GM12891 (cell line): ENCODE measurements at regions not wholly inside any gene's neighbourhood (a gene's known extent, or its start where the extent isn't known, plus 50 kb on each side); places are given as distances from the start of the nearest gene placed in this dataset.

Experiments used
- PAX5 ChIP-seq: IDR thresholded peaks from 2 replicates; pipeline ENCODE4 v1.6.1; 2011; ENCODE audit warnings: low read length, moderate library complexity, mild to moderate bottlenecking; ENCODE audit not compliant: insufficient read depth, severe bottlenecking
- POLR2A ChIP-seq: IDR thresholded peaks from 2 replicates; pipeline ENCODE4 v1.6.1; 2011; ENCODE audit warnings: low read depth, low read length, control low read depth
- POLR2AphosphoS5 ChIP-seq: IDR thresholded peaks from 2 replicates; pipeline ENCODE4 v1.6.1; 2011; ENCODE audit warnings: low read depth, low read length, control low read depth
- POU2F2 ChIP-seq: IDR thresholded peaks from 2 replicates; pipeline ENCODE4 v1.6.1; 2011; ENCODE audit warnings: low read depth, mild to moderate bottlenecking, control low read depth, low read length, moderate library complexity
- SPI1 ChIP-seq: IDR thresholded peaks from 2 replicates; pipeline ENCODE4 v1.6.1; 2011; ENCODE audit warnings: low read depth, low read length, control low read depth
- TAF1 ChIP-seq: IDR thresholded peaks from 2 replicates; pipeline ENCODE4 v1.6.1; 2011; ENCODE audit warnings: low read depth, low read length, control low read depth

DNA sequence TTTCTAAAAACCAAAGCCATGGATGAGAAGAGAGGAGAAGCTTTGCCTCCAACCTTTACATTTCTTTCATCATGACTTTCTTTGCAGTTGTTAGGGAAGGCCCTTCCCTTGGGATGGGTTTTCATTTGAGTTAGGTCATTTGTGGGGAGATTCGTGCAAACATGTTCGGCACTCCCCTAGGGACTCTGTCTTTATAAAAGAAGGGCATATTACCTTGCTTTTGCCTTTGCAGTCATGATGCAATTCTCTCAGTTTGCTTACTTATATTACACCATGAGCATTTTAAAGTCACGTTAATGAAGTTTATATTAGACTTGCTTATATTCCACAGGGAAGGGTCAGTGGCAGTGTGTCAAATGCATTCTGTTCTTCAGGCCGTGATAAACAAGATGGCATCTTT is 289.3 kb upstream of the WWC1 start:
- no peak for TF ChIP-seq POLR2A
- TF ChIP-seq POLR2AphosphoS5: no peak
- no peak for TF ChIP-seq TAF1
- TF ChIP-seq SPI1: no peak
- no peak for TF ChIP-seq POU2F2
- TF ChIP-seq PAX5: no peak
